Stimulated activated CD4-positive, alpha-beta T cell treated with anti-CD3 and anti-CD28 coated beads, Interleukin-4, amount 100 ng/mL, for 24 hours (primary cell): ENCODE measurements at regions not wholly inside any gene's neighbourhood (a gene's known extent, or its start where the extent isn't known, plus 50 kb on each side); places are given as distances from the start of the nearest gene placed in this dataset.
"Not testable (repeated sequence)": the region's sequence is repeated elsewhere in the genome, so short reads cannot be mapped to it uniquely, and the experiment has no call there.

Experiments
- DNase-seq: peaks from one replicate; pipeline ENCODE4 v3.0.0-alpha.2; 2020

DNA sequence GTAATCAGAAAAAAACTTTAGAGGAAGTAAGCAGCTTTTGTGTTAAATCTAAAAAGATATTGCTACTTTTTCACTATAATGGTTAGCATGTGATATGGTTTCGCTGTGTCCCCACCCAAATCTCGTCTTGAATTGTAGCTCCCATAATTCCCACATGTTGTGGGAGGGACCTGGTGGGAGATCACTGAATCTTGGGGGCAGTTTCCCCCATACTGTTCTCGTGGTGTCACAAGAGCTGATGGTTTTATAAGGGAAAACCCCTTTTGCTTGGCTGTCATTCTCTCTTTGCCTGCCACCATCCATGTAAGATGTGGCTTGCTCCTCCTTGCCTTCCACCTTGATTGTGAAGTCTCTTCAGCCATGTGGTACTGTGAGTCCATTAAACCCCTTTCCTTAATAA lies 117.1 kb downstream of the KCNJ2 start:
- no peak for DNase-seq

GRCh38 chr17:70288540-70289290 lies 119.4 kb downstream of the KCNJ2 start:
- no peak for DNase-seq

DNA sequence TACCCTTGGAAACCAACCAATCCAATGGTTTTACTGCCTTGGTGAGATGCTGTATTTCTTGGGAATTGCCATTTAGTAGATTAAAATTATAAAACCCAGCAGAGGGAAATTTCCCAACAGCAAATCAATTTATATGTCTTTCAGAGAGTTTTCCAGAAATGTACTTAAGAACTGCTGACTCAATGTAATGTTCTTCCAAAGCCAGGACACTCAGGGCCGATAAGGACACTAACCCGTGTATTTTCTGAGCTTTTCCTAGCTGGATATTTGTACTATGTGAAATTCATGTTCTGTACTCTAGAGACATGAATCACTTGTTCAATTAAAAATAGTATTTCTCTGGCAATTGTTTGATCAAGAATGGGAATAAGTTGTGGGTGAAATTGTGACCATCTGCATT lies 121.4 kb downstream of the KCNJ2 start:
- no peak for DNase-seq

DNA sequence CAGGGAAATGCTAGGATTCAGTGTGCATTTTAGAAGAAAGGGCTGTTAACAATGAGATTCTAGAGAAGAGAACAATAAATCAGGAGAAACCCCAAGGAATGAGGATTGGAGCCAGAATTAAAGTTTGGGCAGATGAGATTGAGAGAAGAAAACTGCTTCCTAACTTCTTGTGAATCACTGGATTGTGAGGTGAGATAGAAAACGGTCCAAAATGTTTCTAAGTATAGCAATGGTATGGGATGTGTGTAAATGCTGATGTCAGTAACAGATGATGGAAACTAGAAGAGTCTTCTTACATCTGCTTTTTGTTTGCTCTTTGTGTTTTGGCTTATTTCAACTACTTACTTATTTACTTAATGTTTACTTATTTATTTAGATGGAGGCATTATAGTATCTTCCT lies 123.0 kb downstream of the KCNJ2 start:
- DNase-seq, result no peak

DNA sequence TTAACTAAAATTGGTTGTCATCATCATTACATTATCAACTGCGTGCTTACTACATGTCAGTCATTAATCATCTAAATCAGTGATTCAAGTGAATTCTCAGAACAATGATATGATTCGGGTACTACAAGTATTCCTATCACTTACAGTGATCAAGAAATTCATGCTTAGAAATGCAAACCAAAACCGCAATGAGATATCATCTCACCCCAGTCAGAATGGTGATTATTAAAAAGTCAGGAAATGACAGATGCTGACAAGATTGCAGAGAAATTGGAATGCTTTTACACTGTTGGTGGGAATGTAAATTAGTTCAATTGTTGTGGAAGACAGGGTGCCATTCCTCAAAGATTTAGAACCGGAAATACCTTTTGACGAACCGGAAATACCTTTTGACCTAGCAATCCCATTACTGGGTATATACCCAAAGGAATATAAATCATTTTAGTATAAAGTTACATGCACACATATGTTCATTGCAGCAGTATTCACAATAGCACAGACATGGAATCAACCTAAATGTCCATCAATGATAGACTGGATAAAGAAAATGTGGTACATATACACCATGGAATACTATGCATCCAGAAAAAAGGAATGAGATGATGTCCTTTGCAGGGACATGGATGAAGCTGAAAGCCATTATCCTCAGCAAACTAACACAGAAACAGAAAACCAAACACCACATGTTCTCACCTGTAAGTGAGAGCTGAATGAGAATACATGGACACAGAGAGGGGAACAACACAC lies 124.4 kb downstream of the KCNJ2 start:
- not testable (repeated sequence) for DNase-seq

GRCh38 chr17:70295329-70295728 lies 126.0 kb downstream of the KCNJ2 start:
- no peak for DNase-seq

- no peak for DNase-seq
Measured at GRCh38 chr17:70295731-70296130, 126.4 kb downstream of the KCNJ2 start.

DNA sequence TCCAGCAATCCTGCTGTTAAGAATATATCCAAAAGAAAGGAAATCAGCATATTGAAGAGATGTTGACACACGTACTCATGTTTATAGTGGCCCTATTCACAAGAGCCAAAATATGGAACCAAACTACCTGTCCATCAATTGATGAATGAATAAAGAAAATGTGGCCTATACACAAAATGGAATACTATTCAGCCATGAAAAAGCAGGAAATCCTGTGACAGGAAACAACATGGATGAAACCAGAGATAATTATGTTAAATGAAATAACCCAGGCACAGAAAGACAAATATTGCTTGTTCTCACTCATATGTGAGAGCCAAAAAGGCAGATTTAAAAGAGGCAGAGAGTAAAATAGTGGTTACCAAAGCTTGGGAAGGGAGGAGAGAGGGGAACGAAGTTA lies 127.1 kb downstream of the KCNJ2 start:
- DNase-seq, result no peak

DNA sequence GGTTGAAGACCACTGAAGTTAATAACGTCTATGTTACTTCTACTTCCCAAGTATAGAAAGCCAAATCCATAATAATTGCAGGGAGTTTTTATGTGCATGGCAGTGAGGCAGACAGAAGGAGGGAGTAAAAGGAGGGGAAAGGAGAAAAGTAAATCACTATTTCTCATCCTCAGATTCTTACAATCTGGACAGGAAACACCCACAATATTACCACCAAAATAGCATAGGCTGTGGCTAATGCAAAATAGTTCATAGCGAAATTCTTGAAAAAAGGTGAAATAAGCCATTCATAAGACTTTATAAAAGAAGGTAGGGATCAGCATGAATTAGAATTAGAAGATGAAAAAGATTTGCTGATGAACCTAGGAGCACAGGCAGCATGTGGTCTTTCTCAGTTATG lies 128.1 kb downstream of the KCNJ2 start:
- no peak for DNase-seq

- DNase-seq, result no peak
Measured at GRCh38 chr17:70298929-70299531, 129.7 kb downstream of the KCNJ2 start.

DNA sequence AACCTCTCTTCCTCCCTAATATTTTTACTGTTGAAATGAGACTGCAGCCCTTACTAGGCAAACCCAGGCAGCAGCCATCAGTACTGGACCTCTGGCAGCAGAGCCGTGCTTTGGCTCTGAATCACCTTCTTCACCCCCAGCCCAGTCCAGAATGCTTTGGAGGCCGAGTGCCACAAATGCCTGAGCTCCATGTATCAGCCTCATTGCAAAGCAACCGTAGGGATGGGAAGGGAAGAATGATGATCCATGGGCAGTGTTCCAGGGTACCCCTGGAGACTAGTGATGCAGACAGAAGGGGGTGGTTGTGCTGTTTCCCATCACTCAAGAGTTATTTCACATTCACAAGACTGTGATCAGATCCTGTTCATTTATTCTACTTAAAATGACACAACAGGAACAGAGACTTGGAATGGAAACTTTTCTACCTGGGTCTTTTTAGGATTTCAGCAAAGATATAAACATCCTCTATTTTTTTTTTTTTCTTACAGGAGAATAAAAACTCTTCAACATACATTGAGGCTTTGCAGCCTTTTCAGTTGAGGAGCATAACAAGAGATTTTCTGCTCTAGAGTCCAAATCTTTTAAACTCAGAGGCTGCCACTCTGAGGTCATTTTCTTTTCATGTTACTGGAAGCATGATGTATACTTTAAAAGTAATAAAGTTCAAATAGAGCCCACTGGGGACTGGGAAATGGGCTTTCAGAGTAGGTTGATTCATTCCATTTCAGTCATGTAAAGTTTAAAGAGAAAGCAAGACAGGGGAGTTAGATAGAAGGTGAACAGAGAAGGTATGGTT lies 138.3 kb downstream of the KCNJ2 start:
- no peak for DNase-seq

GRCh38 chr17:70308618-70309017 lies 139.3 kb downstream of the KCNJ2 start:
- DNase-seq, result no peak

DNA sequence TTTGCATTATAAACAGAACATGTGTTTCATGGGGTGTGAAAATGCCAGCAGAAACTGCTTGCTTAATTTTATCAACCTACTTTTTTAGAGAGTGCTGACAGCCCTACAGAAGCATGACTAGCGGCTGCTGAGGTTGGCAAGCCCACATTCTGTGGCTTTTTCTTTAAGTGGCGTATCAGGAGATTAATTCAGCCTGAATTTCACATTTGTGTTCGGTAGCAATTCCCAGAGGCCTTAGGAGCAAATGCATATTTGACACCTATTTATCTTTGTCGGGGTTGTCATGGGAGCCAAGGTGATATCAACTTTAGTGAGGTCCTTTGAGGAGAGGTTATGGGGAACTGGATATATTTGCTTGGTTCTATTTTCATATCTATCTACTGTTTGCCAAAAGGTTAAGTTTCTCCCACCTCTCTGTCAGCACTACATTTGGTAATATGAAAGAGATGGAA lies 140.9 kb downstream of the KCNJ2 start:
- DNase-seq, result no peak

DNA sequence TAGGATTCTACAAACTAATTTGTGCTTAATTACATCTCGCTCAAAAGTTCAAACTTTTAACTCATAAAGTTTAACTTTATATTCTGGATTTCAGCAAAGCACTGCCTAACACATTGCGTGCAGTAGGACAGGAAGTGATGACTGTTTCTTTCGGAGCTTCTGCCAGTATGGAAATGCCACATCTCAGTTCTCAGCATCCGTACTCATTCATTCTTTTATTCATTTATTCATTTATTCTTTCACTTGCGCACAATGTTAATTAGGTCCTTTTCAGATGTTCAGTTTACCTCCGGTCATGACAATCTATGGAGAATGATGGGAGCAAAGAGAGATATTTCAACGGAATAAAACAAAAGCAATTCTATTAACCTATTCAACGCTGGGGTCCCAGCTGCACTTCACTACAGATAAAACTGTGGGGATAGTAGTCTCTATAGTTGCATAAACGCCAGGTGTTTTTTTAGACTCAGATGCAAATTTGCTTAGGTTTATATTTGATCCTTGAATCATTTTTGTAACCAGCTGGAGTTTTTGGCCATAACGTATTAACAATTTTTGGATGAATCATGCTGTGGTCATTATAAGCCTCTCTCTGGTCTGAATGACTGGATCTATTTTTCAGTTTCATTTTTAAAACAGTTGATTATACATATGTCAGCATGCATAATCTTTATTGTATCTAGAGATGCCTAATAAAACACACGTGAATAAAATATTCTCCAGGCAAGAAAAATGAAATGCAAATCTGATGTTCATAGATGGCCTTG lies 143.9 kb downstream of the KCNJ2 start:
- DNase-seq, result no peak

DNA sequence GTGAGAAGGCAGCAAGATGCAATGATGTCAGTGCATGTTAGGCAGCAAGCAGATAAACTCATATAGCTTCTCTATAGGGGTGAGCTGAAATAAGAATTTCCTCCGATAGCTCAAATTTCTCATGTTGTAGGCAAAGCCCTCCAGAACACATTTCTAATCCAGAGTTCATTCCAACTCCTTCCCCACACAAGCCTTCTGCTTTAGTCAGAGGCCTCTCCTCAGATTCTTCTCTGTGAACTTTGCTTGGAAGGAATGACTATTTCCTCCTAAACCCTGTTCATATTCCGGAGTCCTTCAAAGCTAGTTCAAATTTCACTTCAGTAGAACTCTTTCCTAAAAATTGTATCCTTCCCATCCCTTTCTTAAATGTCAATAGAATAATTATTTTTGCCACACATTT lies 144.8 kb downstream of the KCNJ2 start:
- no peak for DNase-seq

DNA sequence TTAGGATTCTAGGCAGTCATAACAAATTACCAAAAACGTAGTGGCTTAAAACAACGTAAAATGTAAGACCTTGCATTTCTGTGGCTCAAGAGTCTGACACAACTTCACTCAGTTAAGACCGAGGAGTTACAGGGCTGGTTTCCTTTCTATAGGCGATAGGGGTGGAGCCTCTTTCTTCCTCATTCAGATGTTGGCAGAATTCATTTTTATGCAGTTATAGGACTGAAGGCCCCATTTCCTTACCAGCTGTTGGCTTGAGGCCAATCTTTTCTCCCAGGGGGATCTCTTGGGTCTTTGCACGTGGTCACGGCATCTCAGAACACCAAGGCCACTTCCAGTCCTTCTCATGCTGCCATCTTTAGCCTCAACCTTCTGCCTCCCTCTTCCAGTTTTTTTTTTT lies 145.2 kb downstream of the KCNJ2 start:
- no peak for DNase-seq

DNA sequence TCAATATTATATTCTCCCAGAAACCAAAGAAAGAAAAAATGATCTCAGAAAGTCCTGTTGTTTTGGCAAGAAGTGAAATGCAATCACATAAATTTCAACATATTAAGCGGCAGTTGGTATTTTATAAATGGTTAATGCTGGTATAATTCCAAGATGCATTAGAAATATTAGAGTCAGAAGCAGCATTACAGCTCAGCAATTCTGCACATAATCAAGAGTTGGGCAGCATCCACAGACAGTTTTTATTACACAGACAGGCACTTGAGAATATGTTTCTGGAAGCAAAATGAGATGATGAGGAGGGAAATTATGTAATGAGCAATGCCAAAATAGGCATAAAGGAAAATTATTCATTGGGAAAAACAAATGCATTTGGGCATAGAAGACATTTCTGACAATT lies 148.1 kb downstream of the KCNJ2 start:
- DNase-seq, result no peak

DNA sequence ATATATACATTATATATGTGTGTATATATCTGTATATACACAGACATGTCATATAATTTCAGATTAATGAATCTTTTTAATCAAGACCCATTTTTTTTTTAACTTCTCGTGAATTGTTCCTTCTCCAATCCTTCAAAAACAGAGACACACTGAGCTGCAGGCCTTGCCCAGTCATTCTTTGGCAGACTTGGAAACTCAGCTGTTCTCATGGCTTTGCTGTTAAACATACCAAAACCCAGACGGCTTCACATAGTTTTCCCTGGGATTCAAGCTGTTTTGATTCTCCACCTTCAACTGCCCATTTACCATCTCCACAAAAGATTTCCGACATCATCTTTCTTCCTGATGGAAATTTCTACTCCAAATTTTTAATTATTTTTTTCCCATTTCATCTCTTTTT lies 148.7 kb downstream of the KCNJ2 start:
- no peak for DNase-seq

- DNase-seq, result no peak
Measured at GRCh38 chr17:70319516-70319915, 150.2 kb downstream of the KCNJ2 start.

- DNase-seq, result no peak
Measured at GRCh38 chr17:70320673-70321345, 151.5 kb downstream of the KCNJ2 start.

DNA sequence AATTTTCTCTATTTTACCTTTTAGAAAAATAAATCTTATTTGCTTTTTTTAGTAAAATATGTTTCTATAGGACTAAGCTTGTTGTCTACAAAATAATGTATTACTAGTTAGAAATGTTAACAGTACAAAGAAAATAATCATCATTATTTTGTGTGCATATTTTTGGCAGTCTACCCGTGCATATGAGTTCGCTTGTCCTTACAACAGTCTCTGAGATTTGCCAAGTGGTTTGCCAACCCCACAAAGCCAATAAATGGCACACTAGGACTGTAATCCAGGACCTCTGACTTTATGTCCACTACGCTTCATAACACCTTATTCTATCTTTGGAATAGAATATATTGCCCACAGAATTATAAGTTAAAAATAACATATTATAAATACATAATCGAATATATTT lies 152.0 kb downstream of the KCNJ2 start:
- no peak for DNase-seq

GRCh38 chr17:70323269-70323668 lies 153.9 kb downstream of the KCNJ2 start:
- no peak for DNase-seq
